Neuronal stem cell (in vitro differentiated cells): ENCODE measurements at regions not wholly inside any gene's neighbourhood (a gene's known extent, or its start where the extent isn't known, plus 50 kb on each side); places are given as distances from the start of the nearest gene placed in this dataset.
A peak's percentile ranks its signal among the peaks of the same experiment; 100 is the strongest.

Experiments
- DNase-seq: peaks from one replicate; pipeline ENCODE4 v3.0.0-alpha.2; 2013; ENCODE audit warnings: low spot score
- H2AFZ ChIP-seq: one replicate; pipeline ENCODE4 v1.6.1; 2013; ENCODE audit warnings: mild to moderate bottlenecking, low read length, inconsistent platforms
- H2AK5ac ChIP-seq: 2 replicates; pipeline ENCODE4 v1.6.1; 2013; ENCODE audit warnings: low read depth, mild to moderate bottlenecking, inconsistent platforms, low read length, moderate library complexity, mixed read lengths
- H2BK120ac ChIP-seq: 2 replicates; pipeline ENCODE4 v1.6.1; 2013; ENCODE audit warnings: low read depth, mild to moderate bottlenecking, inconsistent platforms, low read length, moderate library complexity, mixed read lengths
- H2BK12ac ChIP-seq: one replicate; pipeline ENCODE4 v1.6.1; 2013; ENCODE audit warnings: low read length, inconsistent platforms
- H2BK15ac ChIP-seq: 2 replicates; pipeline ENCODE4 v1.6.1; 2013; ENCODE audit warnings: mild to moderate bottlenecking, low read length, inconsistent platforms, mixed read lengths
- H2BK5ac ChIP-seq: one replicate; pipeline ENCODE4 v1.6.1; 2013; ENCODE audit warnings: inconsistent platforms, mild to moderate bottlenecking, low read length, moderate library complexity
- H3K14ac ChIP-seq: one replicate; pipeline ENCODE4 v1.6.1; 2013; ENCODE audit warnings: low read length, inconsistent platforms
- H3K18ac ChIP-seq: 2 replicates; pipeline ENCODE4 v1.6.1; 2013; ENCODE audit warnings: low read length, inconsistent platforms
- H3K23ac ChIP-seq: 2 replicates; pipeline ENCODE4 v1.6.1; 2013; ENCODE audit warnings: low read depth, mild to moderate bottlenecking, mixed read lengths, low read length, inconsistent platforms; ENCODE audit not compliant: poor library complexity
- H3K27ac ChIP-seq: replicated peaks from 3 replicates; pipeline ENCODE4 v1.5.1; 2013; ENCODE audit warnings: low read length, inconsistent platforms
- H3K27me3 ChIP-seq, 3 experiments: 2 replicates each; pipeline ENCODE4 v1.6.1; 2013; ENCODE audit warnings: low read length in 3 of 3, mild to moderate bottlenecking in 2 of 3, inconsistent platforms in 1 of 3, low read depth in 1 of 3, mixed read lengths in 1 of 3, moderate library complexity in 1 of 3; ENCODE audit not compliant: control insufficient read depth in 3 of 3, insufficient read depth in 3 of 3
- H3K36me3 ChIP-seq, 2 donors: replicated peaks in 1 of 2; 2 replicates each; pipeline ENCODE4 v1.6.1; 2013; ENCODE audit warnings: low read length in 2 of 2; ENCODE audit not compliant: control insufficient read depth in 2 of 2, insufficient read depth in 2 of 2
- H3K4ac ChIP-seq: 2 replicates; pipeline ENCODE4 v1.6.1; 2013; ENCODE audit warnings: inconsistent platforms, mild to moderate bottlenecking, low read length, moderate library complexity
- H3K4me1 ChIP-seq, 2 donors: 1 replicate in 1 of 2; 2 replicates in 1 of 2; pipeline ENCODE4 v1.6.1; 2013; ENCODE audit warnings: low read length in 2 of 2, low read depth in 1 of 2; ENCODE audit not compliant: control insufficient read depth in 2 of 2, insufficient read depth in 1 of 2
- H3K4me2 ChIP-seq: one replicate; pipeline ENCODE4 v1.6.1; 2013; ENCODE audit warnings: mild to moderate bottlenecking, low read length, inconsistent platforms; ENCODE audit not compliant: insufficient read depth, poor library complexity, severe bottlenecking
- H3K4me3 ChIP-seq, 2 donors: 2 replicates each; pipeline ENCODE4 v1.5.1; 2013; ENCODE audit warnings: low read length in 2 of 2, mild to moderate bottlenecking in 2 of 2, inconsistent platforms in 1 of 2, moderate library complexity in 1 of 2
- H3K79me1 ChIP-seq: one replicate; pipeline ENCODE4 v1.6.1; 2013; ENCODE audit warnings: low read depth, mild to moderate bottlenecking, inconsistent platforms, low read length, moderate library complexity
- H3K9ac ChIP-seq: one replicate; pipeline ENCODE4 v1.6.1; 2013; ENCODE audit warnings: mild to moderate bottlenecking, low read depth, low read length, inconsistent platforms; ENCODE audit not compliant: poor library complexity
- H3K9me3 ChIP-seq, 2 donors: replicated peaks in 1 of 2; 2 replicates each; pipeline versions ENCODE3 to v1.6.1; 2013; ENCODE audit warnings: low read length in 2 of 2, mild to moderate bottlenecking in 2 of 2, inconsistent platforms in 1 of 2, low read depth in 1 of 2, mixed read lengths in 1 of 2, moderate library complexity in 1 of 2; ENCODE audit not compliant: control insufficient read depth in 2 of 2, insufficient read depth in 1 of 2
- H4K8ac ChIP-seq: one replicate; pipeline ENCODE4 v1.6.1; 2013; ENCODE audit warnings: low read depth, mild to moderate bottlenecking, inconsistent platforms, low read length, moderate library complexity
- H4K91ac ChIP-seq: one replicate; pipeline ENCODE4 v1.6.1; 2013; ENCODE audit warnings: low read length, low read depth, mild to moderate bottlenecking, inconsistent platforms; ENCODE audit not compliant: poor library complexity
- WGBS, 2 donors: extraction: QIAGEN DNeasy Blood & Tissue Kit; methylation state at CpG; one replicate each; pipeline ENCODE4 v1.1.7; 2013; ENCODE audit warnings: missing lambda C conversion rate in 2 of 2, mixed read lengths in 1 of 2; ENCODE audit not compliant: insufficient read length in 2 of 2, insufficient replicate concordance in 1 of 2; ENCODE audit errors: extremely low coverage in 2 of 2; 5-methylcytosine and 5-hydroxymethylcytosine counted together

DNA sequence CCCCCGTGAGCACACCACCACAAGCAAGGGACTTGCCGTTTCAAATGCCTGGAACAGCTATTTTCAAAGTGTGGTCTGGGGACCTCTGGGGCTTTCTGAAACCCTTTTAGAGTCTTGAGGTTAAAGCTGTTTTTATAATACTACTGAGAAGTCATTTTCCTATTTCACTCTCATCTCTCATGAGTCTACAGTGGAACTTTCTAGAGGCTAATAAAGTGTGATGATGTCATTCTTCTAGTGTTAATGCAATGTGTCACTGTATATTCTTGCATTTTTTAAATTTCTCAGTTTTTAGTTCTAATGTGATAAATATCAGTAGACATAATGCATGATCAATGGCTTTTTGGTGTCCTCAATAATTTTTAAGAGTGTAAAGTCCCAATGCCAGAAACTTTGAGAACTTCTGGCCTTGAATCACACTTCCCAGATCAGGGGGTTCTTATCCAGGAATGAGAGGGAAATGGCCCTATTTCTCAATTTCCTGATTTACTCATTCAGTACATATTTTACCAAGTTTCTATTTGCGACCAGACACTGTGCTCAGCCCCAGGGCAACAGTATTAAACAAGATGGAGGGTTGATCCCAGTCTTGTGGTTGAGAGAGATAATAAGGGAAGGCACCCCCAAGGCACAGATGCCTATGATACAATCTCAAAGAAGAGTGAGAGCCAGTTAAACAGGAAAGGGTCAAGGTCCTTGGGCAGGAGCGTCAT, 444.0 kb downstream of the HS3ST3B1 start:
- no peak overlapping the region for H2BK12ac ChIP-seq
- H4K8ac ChIP-seq = no peak overlapping the region
- H4K91ac ChIP-seq = no peak overlapping the region
- no peak overlapping the region for H3K18ac ChIP-seq
- H3K14ac ChIP-seq = no peak overlapping the region
- H3K4ac ChIP-seq = no peak overlapping the region
- H2AFZ ChIP-seq = no peak overlapping the region
- no peaks in the 10 kb centered on the region for H3K79me1 ChIP-seq
- no peak overlapping the region for H2BK5ac ChIP-seq
- no peak overlapping the region for H3K27ac ChIP-seq
- no peaks in the 10 kb centered on the region for H3K27me3 ChIP-seq
- peaks cover 9% of the 10 kb centered on the region in 2 donors for H3K4me1 ChIP-seq
- no peak overlapping the region for H3K9ac ChIP-seq
- H3K23ac ChIP-seq = no peak overlapping the region
- no peak for DNase-seq
- no peak overlapping the region for H3K4me2 ChIP-seq
- no peaks in the 10 kb centered on the region for H3K9me3 ChIP-seq
- H3K4me3 ChIP-seq = no peak overlapping the region
- WGBS, 2 donors = no CpG with 5 or more reads among the region's 4 CpGs
- H2AK5ac ChIP-seq = no peak overlapping the region
- H3K36me3 ChIP-seq = no peaks in the 10 kb centered on the region
- no peak overlapping the region for H2BK15ac ChIP-seq
- no peak overlapping the region for H2BK120ac ChIP-seq

DNA sequence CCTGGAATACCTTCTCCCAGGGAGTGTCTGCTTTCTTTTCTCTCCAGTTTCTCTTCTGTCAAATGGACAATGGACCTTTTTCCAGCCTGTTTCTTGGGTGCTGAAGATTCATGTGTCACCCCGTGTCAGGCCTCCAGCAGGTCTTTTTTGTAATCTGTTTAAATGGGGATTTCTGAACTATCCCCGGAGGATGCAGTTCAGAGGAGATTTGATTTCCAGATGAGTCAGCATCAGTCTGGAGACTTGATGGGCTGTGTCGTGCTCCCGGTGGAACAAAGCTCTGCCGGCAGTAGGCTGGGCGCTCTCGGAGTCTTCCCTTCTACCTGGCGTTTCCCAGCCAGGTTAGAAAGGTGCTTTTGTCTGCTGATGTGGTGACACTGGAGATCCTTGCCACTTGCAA, 440.6 kb downstream of the HS3ST3B1 start:
- H2BK12ac ChIP-seq = no peak overlapping the region
- H2BK15ac ChIP-seq = no peak overlapping the region
- DNase-seq = no peak
- H3K9ac ChIP-seq = no peak overlapping the region
- H2BK120ac ChIP-seq = no peak overlapping the region
- H3K27me3 ChIP-seq = no peaks in the 10 kb centered on the region
- H3K27ac ChIP-seq = no peak overlapping the region
- no peak overlapping the region for H3K4ac ChIP-seq
- H2AFZ ChIP-seq = peak overlapping the region; percentile 73
- H2AK5ac ChIP-seq = no peak overlapping the region
- H3K36me3 ChIP-seq = no peaks in the 10 kb centered on the region
- H3K79me1 ChIP-seq = no peaks in the 10 kb centered on the region
- no peak overlapping the region for H3K14ac ChIP-seq
- H3K23ac ChIP-seq = no peak overlapping the region
- H4K8ac ChIP-seq = no peak overlapping the region
- H3K4me2 ChIP-seq = no peak overlapping the region
- WGBS, 2 donors = no CpG with 5 or more reads among the region's 8 CpGs
- no peak overlapping the region for H4K91ac ChIP-seq
- H2BK5ac ChIP-seq = no peak overlapping the region
- peaks cover 19 to 34% of the 10 kb centered on the region in 2 donors for H3K4me1 ChIP-seq
- H3K4me3 ChIP-seq = no peak overlapping the region
- no peak overlapping the region for H3K18ac ChIP-seq
- H3K9me3 ChIP-seq = no peaks in the 10 kb centered on the region

DNA sequence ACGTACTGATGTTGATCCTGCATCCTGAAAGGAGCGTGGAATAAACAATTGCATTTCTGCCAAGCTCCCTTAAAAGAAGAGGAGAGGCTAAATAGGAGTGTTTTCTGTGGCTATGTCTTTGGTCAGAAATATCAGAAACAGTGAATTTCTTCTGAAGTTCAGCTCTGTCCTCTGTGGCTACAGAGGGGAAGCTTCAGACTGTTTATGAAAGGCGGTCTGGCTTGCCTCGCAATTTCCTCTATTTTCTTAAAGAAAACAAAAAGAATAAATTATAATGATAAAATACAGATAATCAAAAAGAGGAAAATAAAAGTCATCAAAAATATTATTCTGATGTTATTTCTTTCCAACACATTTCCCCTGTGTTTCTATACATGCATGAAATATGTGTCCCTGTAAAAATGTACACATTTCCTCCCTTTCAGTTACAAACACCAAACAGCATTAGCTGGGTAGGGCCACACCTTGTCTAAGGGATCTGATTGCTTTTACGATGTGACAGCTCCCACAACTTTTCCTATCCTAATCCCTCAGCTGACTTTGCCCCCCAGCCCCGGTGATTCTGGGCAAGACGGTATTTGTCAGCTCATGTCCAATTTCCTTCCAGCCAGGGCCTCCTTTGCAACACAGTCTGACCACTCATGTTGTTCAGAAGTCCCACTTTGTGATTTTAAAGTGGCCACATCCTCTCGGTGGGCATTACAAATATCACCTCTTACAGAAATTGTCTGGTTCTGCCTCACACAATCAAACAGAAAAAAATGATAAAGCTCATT, 439.0 kb downstream of the HS3ST3B1 start:
- Histone ChIP-seq H4K91ac (no peak overlapping the region), H3K18ac (no peak overlapping the region), H3K23ac (no peak overlapping the region), H3K4me1 (peaks cover 19 to 34% of the 10 kb centered on the region in 2 donors), H3K79me1 (no peaks in the 10 kb centered on the region), H3K36me3 (no peaks in the 10 kb centered on the region), H2BK15ac (no peak overlapping the region), H3K9me3 (no peaks in the 10 kb centered on the region), H2AFZ (peak overlapping the region; percentile 0), H3K14ac (no peak overlapping the region), H4K8ac (no peak overlapping the region), H2BK12ac (no peak overlapping the region), H3K27ac (no peak overlapping the region), H3K4me3 (no peak overlapping the region), H2AK5ac (no peak overlapping the region), H3K27me3 (no peaks in the 10 kb centered on the region), H2BK5ac (no peak overlapping the region), H3K4ac (no peak overlapping the region), H2BK120ac (no peak overlapping the region), H3K9ac (no peak overlapping the region), H3K4me2 (no peak overlapping the region)
- no CpG with 5 or more reads among the region's 8 CpGs for WGBS, 2 donors
- no peak for DNase-seq

DNA sequence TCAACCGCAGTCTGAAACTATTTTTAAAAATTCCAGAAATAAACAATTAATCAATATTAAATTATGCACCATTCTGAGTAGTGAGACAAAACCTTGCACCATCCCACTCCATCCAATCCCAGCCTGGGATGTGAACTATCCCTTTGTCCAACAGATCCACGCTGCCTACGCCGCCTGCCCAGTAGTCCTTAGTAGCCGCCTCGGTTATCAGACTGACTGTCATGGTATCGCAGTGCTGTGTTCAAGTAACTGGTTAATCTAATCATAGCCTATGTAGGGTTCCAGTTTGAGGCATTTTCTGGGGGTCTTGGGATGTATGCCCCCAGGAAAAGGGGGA, 437.7 kb downstream of the HS3ST3B1 start:
- no peak overlapping the region for H3K27ac ChIP-seq
- no peak overlapping the region for H3K4me2 ChIP-seq
- H2AK5ac ChIP-seq = no peak overlapping the region
- no peak overlapping the region for H3K18ac ChIP-seq
- no peak overlapping the region for H3K9ac ChIP-seq
- H3K27me3 ChIP-seq = no peaks in the 10 kb centered on the region
- WGBS, 2 donors = no CpG with 5 or more reads among the region's 7 CpGs
- H2BK12ac ChIP-seq = no peak overlapping the region
- H3K4ac ChIP-seq = no peak overlapping the region
- no peaks in the 10 kb centered on the region for H3K9me3 ChIP-seq
- no peak overlapping the region for H3K14ac ChIP-seq
- H2BK15ac ChIP-seq = no peak overlapping the region
- no peak overlapping the region for H2BK120ac ChIP-seq
- H3K36me3 ChIP-seq = no peaks in the 10 kb centered on the region
- no peak for DNase-seq
- no peak overlapping the region for H4K8ac ChIP-seq
- H3K4me3 ChIP-seq = no peak overlapping the region
- no peak overlapping the region for H2AFZ ChIP-seq
- no peak overlapping the region for H3K23ac ChIP-seq
- H2BK5ac ChIP-seq = no peak overlapping the region
- H3K79me1 ChIP-seq = no peaks in the 10 kb centered on the region
- H4K91ac ChIP-seq = no peak overlapping the region
- peaks cover 19 to 34% of the 10 kb centered on the region in 2 donors for H3K4me1 ChIP-seq
